ENCODE measurements at regions not wholly inside any gene's neighbourhood (a gene's known extent, or its start where the extent isn't known, plus 50 kb on each side); places are given as distances from the start of the nearest gene placed in this dataset.

DNA sequence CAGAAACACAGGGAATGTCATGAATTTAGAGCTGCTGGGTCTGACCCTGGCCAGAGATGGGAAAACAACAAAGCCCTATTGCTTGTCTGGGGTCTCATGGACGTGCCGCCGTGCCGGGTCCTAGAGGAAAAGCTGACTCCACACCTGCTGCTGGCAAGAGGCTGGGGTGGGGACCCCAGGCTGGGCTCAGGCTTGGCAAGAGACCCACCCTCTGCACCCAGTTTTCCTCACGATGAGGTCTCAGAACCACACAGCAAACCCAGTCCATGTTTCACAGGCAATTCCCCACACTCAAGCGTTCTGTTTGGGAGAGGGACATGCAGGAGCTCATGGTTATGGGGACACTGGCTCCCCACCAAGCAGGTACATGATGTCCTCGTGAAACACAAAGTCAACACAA, 367.3 kb upstream of the SALL3 start:
- TF ChIP-seq POLR2A (IDR thresholded peaks at IDR 0.05; ENCODE audit: low read length), result no peak
- TF ChIP-seq GATA1 (IDR thresholded peaks at IDR 0.05; ENCODE audit: low read depth, low read length), result no peak

Data from erythroblast (primary cell).